Activated T-cell treated with anti-CD3 and anti-CD28 coated beads, Interleukin-2, amount 50 U/mL, for 72 hours (primary cell): ENCODE measurements at regions not wholly inside any gene's neighbourhood (a gene's known extent, or its start where the extent isn't known, plus 50 kb on each side); places are given as distances from the start of the nearest gene placed in this dataset.

Experiments used
- ATAC-seq, 2 donors: fragments of 150-1000 bp; cut with Tn5 transposase; replicated peaks in 1 of 2; 2 replicates each; pipeline ENCODE4 v1.10.0; 2021; ENCODE audit warnings: moderate library complexity in 2 of 2, mild to moderate bottlenecking in 1 of 2
- DNase-seq, 2 donors: peaks; one replicate each; pipeline ENCODE4 v3.0.0; 2021 to 2022; ENCODE audit warnings: mixed read lengths in 1 of 2
- H3K27ac Mint-ChIP-seq: one replicate; pipeline ENCODE4 v1.8.0; 2022; ENCODE audit warnings: mild to moderate bottlenecking, moderate library complexity, mixed read lengths
- H3K27me3 Mint-ChIP-seq: one replicate; pipeline ENCODE4 v1.8.0; 2022; ENCODE audit warnings: low read depth, mixed read lengths
- H3K36me3 Mint-ChIP-seq, 2 donors: one replicate each; pipeline ENCODE4 v1.8.0; 2022; ENCODE audit warnings: mixed read lengths in 2 of 2, mild to moderate bottlenecking in 1 of 2; ENCODE audit not compliant: insufficient read depth in 2 of 2
- H3K4me1 Mint-ChIP-seq: one replicate; pipeline ENCODE4 v1.8.0; 2022; ENCODE audit warnings: low read depth, mixed read lengths
- H3K4me3 Mint-ChIP-seq, 2 donors: one replicate each; pipeline ENCODE4 v1.8.0; 2022; ENCODE audit warnings: mild to moderate bottlenecking in 2 of 2, mixed read lengths in 2 of 2, moderate library complexity in 2 of 2
- H3K9me3 Mint-ChIP-seq, 2 donors: one replicate each; pipeline ENCODE4 v1.8.0; 2022; ENCODE audit warnings: mixed read lengths in 2 of 2

- ATAC-seq (no peak), DNase-seq (no peak)
- H3K9me3 Mint-ChIP-seq: no peaks in the 10 kb centered on the region
- H3K4me1 Mint-ChIP-seq: no peaks in the 10 kb centered on the region
- H3K27ac Mint-ChIP-seq: no peak overlapping the region
- no peaks in the 10 kb centered on the region for H3K27me3 Mint-ChIP-seq
- no peak overlapping the region for H3K4me3 Mint-ChIP-seq
- no peaks in the 10 kb centered on the region for H3K36me3 Mint-ChIP-seq
Measured at GRCh38 chr11:15300341-15300740, 185.6 kb downstream of the INSC start.

DNA sequence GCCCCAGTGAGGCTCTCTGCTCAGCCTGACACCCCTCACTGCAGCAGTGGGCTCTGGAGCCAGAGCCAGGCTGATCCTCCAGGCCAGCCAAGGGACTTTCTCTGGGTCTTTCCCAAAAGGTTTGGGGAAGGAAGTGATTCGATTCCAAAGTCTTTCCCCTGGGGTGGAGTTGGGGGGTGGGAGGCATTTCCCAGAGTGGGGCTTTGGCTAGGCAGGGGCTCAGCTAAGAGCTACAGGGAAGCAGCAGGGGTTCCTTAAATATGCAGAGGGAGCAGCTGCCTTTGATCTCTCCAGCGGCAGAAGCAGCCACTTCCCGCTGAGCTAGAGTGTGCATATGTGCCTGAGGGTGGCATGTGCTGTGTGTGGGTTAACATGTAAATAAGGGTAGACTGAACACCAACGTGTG lies 192.9 kb downstream of the INSC start:
- no peak for ATAC-seq

DNA sequence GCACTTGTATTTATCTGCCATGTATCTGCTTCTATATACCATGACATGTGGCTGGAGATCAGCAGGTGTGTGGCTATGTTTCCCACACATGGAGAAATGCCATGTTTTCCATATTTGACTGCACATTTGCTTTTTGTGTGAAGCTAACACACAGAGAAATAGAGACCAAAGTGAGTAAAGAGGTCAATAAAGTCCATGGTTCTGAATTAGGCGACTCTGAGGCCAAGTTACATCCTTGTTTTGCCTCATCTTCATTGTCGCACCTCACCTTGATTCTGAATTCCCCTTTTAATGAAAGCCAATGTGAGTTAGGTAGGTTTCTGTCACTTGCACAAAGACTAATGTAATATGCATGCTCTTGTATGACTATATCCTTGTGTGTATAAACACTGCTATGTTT lies 194.1 kb downstream of the INSC start:
- peaks cover 2 to 3% of the 10 kb centered on the region in 2 donors for H3K9me3 Mint-ChIP-seq
- H3K27ac Mint-ChIP-seq: no peak overlapping the region
- no peaks in the 10 kb centered on the region for H3K4me1 Mint-ChIP-seq
- ATAC-seq (no peak), DNase-seq (no peak)
- no peaks in the 10 kb centered on the region for H3K27me3 Mint-ChIP-seq
- no peak overlapping the region for H3K4me3 Mint-ChIP-seq
- H3K36me3 Mint-ChIP-seq: no peaks in the 10 kb centered on the region

More for the DNA sequence above, 192.9 kb downstream of the INSC start:
- Mint-ChIP-seq H3K4me3 (no peak overlapping the region), H3K27ac (no peak overlapping the region), H3K36me3 (no peaks in the 10 kb centered on the region), H3K9me3 (peaks cover 2 to 3% of the 10 kb centered on the region in 2 donors), H3K4me1 (no peaks in the 10 kb centered on the region), H3K27me3 (no peaks in the 10 kb centered on the region)
- DNase-seq: no peak

- no peak overlapping the region for H3K27ac Mint-ChIP-seq
- H3K36me3 Mint-ChIP-seq: no peaks in the 10 kb centered on the region
- no peak overlapping the region for H3K4me3 Mint-ChIP-seq
- no peaks in the 10 kb centered on the region for H3K4me1 Mint-ChIP-seq
- ATAC-seq (no peak), DNase-seq (no peak)
- no peaks in the 10 kb centered on the region for H3K27me3 Mint-ChIP-seq
- H3K9me3 Mint-ChIP-seq: peaks cover 2 to 3% of the 10 kb centered on the region in 2 donors
Measured at GRCh38 chr11:15309296-15309695, 194.6 kb downstream of the INSC start.

DNA sequence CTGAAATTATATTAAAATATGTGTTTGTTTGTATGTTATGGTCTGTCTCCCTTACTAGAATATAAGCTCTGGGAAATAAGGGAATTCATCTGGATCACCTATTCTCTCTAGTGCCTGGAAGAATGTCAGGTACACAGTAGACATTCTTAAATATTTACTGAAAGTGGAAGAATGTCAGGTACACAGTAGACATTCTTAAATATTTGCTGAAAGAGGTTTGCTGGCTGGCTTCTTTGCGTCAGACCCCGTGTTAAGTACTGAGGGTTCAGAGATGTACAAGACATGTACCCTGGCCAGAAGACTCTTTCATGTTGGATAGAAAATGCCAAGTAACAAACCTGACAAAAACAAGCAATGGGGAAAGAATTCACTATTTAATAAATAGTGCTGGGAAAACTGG lies 199.1 kb downstream of the INSC start:
- Mint-ChIP-seq H3K27me3 (no peaks in the 10 kb centered on the region), H3K4me1 (no peaks in the 10 kb centered on the region)

DNA sequence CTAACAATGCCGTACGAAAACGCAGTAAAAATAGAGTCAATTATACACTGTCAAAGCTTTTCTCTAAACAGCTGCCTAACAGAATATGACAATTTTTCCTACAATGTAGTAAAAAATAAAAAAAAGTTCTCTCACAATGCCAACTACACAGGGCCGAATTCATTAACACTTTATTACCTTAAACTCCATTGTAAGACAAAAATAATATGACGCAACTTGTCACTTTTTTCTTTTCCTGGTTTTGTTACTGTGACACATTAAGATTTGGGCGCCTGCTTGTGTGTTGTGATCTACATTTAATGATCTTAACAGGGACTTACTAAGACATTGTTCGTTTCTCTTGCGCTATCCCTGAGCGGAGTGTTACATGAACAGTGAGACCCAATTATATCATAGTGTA lies 204.1 kb downstream of the INSC start:
- H3K36me3 Mint-ChIP-seq: no peaks in the 10 kb centered on the region

More for the DNA sequence above, 199.1 kb downstream of the INSC start:
- H3K4me3 Mint-ChIP-seq: no peak overlapping the region
- H3K36me3 Mint-ChIP-seq: no peaks in the 10 kb centered on the region
- peaks cover 0 to 5% of the 10 kb centered on the region in 2 donors for H3K9me3 Mint-ChIP-seq
- no peak for DNase-seq
- ATAC-seq: no peak
- H3K27ac Mint-ChIP-seq: no peak overlapping the region

GRCh38 chr11:15326520-15326919 lies 211.8 kb downstream of the INSC start:
- no peaks in the 10 kb centered on the region for H3K36me3 Mint-ChIP-seq
- no peak overlapping the region for H3K4me3 Mint-ChIP-seq
- H3K27ac Mint-ChIP-seq: no peak overlapping the region
- no peaks in the 10 kb centered on the region for H3K27me3 Mint-ChIP-seq
- H3K9me3 Mint-ChIP-seq: no peaks in the 10 kb centered on the region
- no peaks in the 10 kb centered on the region for H3K4me1 Mint-ChIP-seq
- no peak for ATAC-seq
- no peak for DNase-seq

More for the DNA sequence above, 204.1 kb downstream of the INSC start:
- ATAC-seq: no peak
- no peak overlapping the region for H3K27ac Mint-ChIP-seq
- no peak overlapping the region for H3K4me3 Mint-ChIP-seq
- H3K9me3 Mint-ChIP-seq: peaks cover 0 to 3% of the 10 kb centered on the region in 2 donors
- H3K27me3 Mint-ChIP-seq: no peaks in the 10 kb centered on the region
- DNase-seq: no peak
- no peaks in the 10 kb centered on the region for H3K4me1 Mint-ChIP-seq

GRCh38 chr11:15327786-15328231 lies 213.1 kb downstream of the INSC start:
- no peaks in the 10 kb centered on the region for H3K4me1 Mint-ChIP-seq
- ATAC-seq: no peak
- no peaks in the 10 kb centered on the region for H3K9me3 Mint-ChIP-seq
- H3K27ac Mint-ChIP-seq: no peak overlapping the region
- H3K36me3 Mint-ChIP-seq: no peaks in the 10 kb centered on the region
- DNase-seq: peak; percentile 9 to 15
- no peaks in the 10 kb centered on the region for H3K27me3 Mint-ChIP-seq
- no peak overlapping the region for H3K4me3 Mint-ChIP-seq

DNA sequence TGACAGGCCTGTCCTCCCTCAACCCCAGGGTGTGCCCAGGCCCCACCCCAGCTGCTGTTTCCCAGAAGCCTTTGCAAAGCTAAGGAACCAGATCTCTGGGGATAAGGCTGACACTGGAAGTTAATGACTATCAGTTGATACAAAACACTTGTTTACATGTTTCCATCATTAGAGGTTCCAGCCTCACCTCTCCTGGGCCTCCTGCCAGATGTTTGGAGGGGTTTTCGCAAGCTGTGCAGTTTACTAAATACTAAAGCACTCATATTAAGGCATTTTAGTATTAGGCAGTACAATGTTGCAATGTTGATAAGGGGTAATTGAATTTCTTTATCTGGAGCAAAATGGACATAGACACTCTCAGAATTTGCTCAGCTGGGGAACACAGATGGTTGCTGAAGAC lies 218.7 kb downstream of the INSC start:
- H3K36me3 Mint-ChIP-seq: no peaks in the 10 kb centered on the region
- no peaks in the 10 kb centered on the region for H3K4me1 Mint-ChIP-seq
- no peak overlapping the region for H3K27ac Mint-ChIP-seq
- no peaks in the 10 kb centered on the region for H3K27me3 Mint-ChIP-seq
- no peak overlapping the region for H3K4me3 Mint-ChIP-seq
- ATAC-seq (no peak), DNase-seq (no peak)
- no peaks in the 10 kb centered on the region for H3K9me3 Mint-ChIP-seq

GRCh38 chr11:15334766-15335165 lies 220.0 kb downstream of the INSC start:
- H3K27me3 Mint-ChIP-seq: no peaks in the 10 kb centered on the region
- ATAC-seq (no peak), DNase-seq (no peak)
- H3K4me3 Mint-ChIP-seq: no peak overlapping the region
- no peaks in the 10 kb centered on the region for H3K4me1 Mint-ChIP-seq
- H3K27ac Mint-ChIP-seq: no peak overlapping the region
- H3K9me3 Mint-ChIP-seq: peaks cover 2 to 3% of the 10 kb centered on the region in 2 donors
- peaks cover 0 to 2% of the 10 kb centered on the region in 2 donors for H3K36me3 Mint-ChIP-seq

DNA sequence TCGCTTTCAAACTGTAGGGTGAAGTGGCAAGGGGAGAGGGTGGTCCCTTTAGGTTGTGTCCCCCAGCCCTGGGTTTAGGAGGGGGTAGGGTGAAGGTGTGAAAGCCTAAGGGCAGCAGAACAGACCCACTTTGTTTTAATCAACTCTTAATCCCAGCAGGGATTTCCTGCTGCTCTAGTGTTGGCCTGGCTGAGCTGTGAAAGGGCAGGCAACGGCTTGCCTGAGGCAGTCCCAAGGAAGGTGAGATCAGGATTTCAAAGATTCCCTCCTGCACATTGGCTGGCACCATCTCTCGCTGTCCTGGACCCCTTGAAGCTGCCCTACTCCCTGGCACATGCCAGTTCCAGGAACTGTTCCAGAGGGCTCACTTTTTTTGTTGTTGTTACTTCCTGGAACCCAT lies 221.3 kb downstream of the INSC start:
- H3K27ac Mint-ChIP-seq: no peak overlapping the region
- ATAC-seq (no peak), DNase-seq (no peak)
- peaks cover 2 to 4% of the 10 kb centered on the region in 2 donors for H3K36me3 Mint-ChIP-seq
- no peaks in the 10 kb centered on the region for H3K4me1 Mint-ChIP-seq
- peaks cover 2 to 3% of the 10 kb centered on the region in 2 donors for H3K9me3 Mint-ChIP-seq
- H3K27me3 Mint-ChIP-seq: no peaks in the 10 kb centered on the region
- no peak overlapping the region for H3K4me3 Mint-ChIP-seq

DNA sequence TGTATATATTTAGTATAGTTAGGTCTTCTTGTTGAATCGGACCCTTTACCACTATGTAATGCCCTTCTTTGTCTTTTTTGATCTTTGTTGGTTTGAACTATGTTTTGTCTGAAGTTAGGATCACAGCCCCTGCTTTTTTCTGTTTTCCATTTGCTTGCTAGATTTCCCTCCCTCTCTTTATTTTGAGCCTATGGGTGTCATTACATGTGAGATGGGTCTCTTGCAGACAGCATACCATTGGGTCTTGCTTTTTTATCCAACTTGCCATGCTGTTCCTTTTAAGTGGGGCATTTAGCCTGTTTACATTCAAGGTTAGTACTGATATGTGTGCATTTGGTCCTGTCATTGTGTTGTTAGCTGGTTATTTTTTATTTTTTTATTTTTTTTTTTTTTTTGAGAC lies 224.6 kb downstream of the INSC start:
- ATAC-seq (no peak), DNase-seq (no peak)
- Mint-ChIP-seq H3K27me3 (peaks cover 5% of the 10 kb centered on the region), H3K4me3 (no peak overlapping the region), H3K27ac (no peak overlapping the region), H3K4me1 (no peaks in the 10 kb centered on the region), H3K9me3 (peaks cover 2 to 3% of the 10 kb centered on the region in 2 donors), H3K36me3 (peaks cover 2 to 4% of the 10 kb centered on the region in 2 donors)

DNA sequence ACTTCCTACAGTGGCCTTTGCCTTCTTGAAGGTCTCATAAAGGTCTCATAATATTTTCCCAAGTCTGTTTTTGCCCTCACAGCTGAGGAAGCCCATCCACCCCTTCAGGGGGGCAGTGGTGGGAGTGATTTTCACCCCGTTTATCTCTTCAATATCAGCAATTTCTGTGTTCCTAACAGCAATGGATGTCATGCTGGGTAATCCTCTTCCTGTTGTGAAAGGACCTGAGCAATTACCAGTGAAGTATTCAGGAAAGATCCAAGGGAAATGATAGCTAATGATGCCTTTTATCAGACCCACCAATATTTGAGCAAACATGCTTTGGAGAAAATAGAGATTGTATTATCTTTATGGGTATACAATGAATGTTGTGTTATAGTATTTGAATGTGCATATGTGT lies 226.9 kb downstream of the INSC start:
- H3K27me3 Mint-ChIP-seq: peaks cover 5% of the 10 kb centered on the region

GRCh38 chr11:15342163-15342562 lies 227.4 kb downstream of the INSC start:
- H3K4me1 Mint-ChIP-seq: no peaks in the 10 kb centered on the region
- DNase-seq: no peak
- H3K4me3 Mint-ChIP-seq: no peak overlapping the region
- peaks cover 2 to 3% of the 10 kb centered on the region in 2 donors for H3K9me3 Mint-ChIP-seq
- no peak overlapping the region for H3K27ac Mint-ChIP-seq
- H3K27me3 Mint-ChIP-seq: peaks cover 5% of the 10 kb centered on the region
- peaks cover 2 to 4% of the 10 kb centered on the region in 2 donors for H3K36me3 Mint-ChIP-seq
- no peak for ATAC-seq

More for the DNA sequence above, 226.9 kb downstream of the INSC start:
- DNase-seq (no peak), ATAC-seq (no peak)
- Mint-ChIP-seq H3K9me3 (peaks cover 2 to 3% of the 10 kb centered on the region in 2 donors), H3K36me3 (peaks cover 2 to 4% of the 10 kb centered on the region in 2 donors), H3K27ac (no peak overlapping the region), H3K4me3 (no peak overlapping the region), H3K4me1 (no peaks in the 10 kb centered on the region)
